ENCODE measurements at regions not wholly inside any gene's neighbourhood (a gene's known extent, or its start where the extent isn't known, plus 50 kb on each side); places are given as distances from the start of the nearest gene placed in this dataset.

GRCh38 chr3:162147996-162148395, 651.4 kb downstream of the OTOL1 start:
- H3K4me2 ChIP-seq (replicated peaks; ENCODE audit: extremely low read depth, low read length, poor library complexity, severe bottlenecking) = no peak overlapping the region
- no peak overlapping the region for H3K9ac ChIP-seq (ENCODE audit: insufficient read depth, low read length, poor library complexity, severe bottlenecking)
- no peak overlapping the region for H2AFZ ChIP-seq (ENCODE audit: insufficient read depth, low read depth, low read length, poor library complexity, severe bottlenecking)
- H3K36me3 Mint-ChIP-seq = no peaks in the 10 kb centered on the region
- H3K27ac Mint-ChIP-seq = no peak overlapping the region
- H3K4me3 ChIP-seq (replicated peaks in 1 of 3; ENCODE audit: low read depth in 2 of 3, low read length in 3 of 3) = no peak overlapping the region
- H3K9me3 Mint-ChIP-seq = peaks cover 0 to 3% (median 0%) of the 10 kb centered on the region in 7 donors
- no peaks in the 10 kb centered on the region for H3K79me2 ChIP-seq (ENCODE audit: insufficient read depth, low read length)
- no peaks in the 10 kb centered on the region for H3K9me3 ChIP-seq (replicated peaks in 1 of 2; ENCODE audit: control insufficient read depth in 1 of 2, insufficient read depth in 1 of 2, low read length in 2 of 2)
- intact Hi-C loops (cut with micrococcal nuclease) = no loop called here
- H3K27me3 ChIP-seq (ENCODE audit: control insufficient read depth in 2 of 2, insufficient read depth in 2 of 2, low read length in 2 of 2) = no peaks in the 10 kb centered on the region
- no peak overlapping the region for H3K27ac ChIP-seq (ENCODE audit: low read depth in 1 of 2, low read length in 2 of 2)
- no peaks in the 10 kb centered on the region for H3K36me3 ChIP-seq (replicated peaks in 1 of 2; ENCODE audit: control insufficient read depth in 1 of 2, insufficient read depth in 2 of 2, low read length in 2 of 2)
- no peak for TF ChIP-seq CTCF (IDR thresholded peaks at IDR 0.05)
- no peak for DNase-seq
- no peaks in the 10 kb centered on the region for H3K27me3 Mint-ChIP-seq (ENCODE audit: low read depth in 3 of 3)
- WGBS (ENCODE audit: insufficient coverage) = no CpG with 5 or more reads among the region's 1 CpG
- no peaks in the 10 kb centered on the region for H4K20me1 ChIP-seq (ENCODE audit: insufficient read depth, low read length)
- H3K4me1 Mint-ChIP-seq = no peaks in the 10 kb centered on the region
- no peak overlapping the region for H3K4me3 Mint-ChIP-seq
- no peaks in the 10 kb centered on the region for H3K4me1 ChIP-seq (ENCODE audit: control insufficient read depth in 1 of 2, insufficient read depth in 2 of 2, low read length in 2 of 2)

GRCh38 chr3:162150790-162151189, 654.2 kb downstream of the OTOL1 start:
- no peaks in the 10 kb centered on the region for H3K27me3 Mint-ChIP-seq (ENCODE audit: low read depth in 3 of 3)

More at GRCh38 chr3:162150790-162151189, 654.2 kb downstream of the OTOL1 start:
- H3K9me3 Mint-ChIP-seq = no peaks in the 10 kb centered on the region
- intact Hi-C loops (cut with micrococcal nuclease) = no loop called here
- H3K4me1 Mint-ChIP-seq = no peaks in the 10 kb centered on the region
- H3K27ac Mint-ChIP-seq = no peak overlapping the region
- no peaks in the 10 kb centered on the region for H3K9me3 ChIP-seq (replicated peaks in 1 of 2; ENCODE audit: control insufficient read depth in 1 of 2, insufficient read depth in 1 of 2, low read length in 2 of 2)
- TF ChIP-seq CTCF (IDR thresholded peaks at IDR 0.05) = no peak
- H3K27me3 ChIP-seq (ENCODE audit: control insufficient read depth in 2 of 2, insufficient read depth in 2 of 2, low read length in 2 of 2) = no peaks in the 10 kb centered on the region
- no peak overlapping the region for H2AFZ ChIP-seq (ENCODE audit: insufficient read depth, low read depth, low read length, poor library complexity, severe bottlenecking)
- no peaks in the 10 kb centered on the region for H4K20me1 ChIP-seq (ENCODE audit: insufficient read depth, low read length)
- no peaks in the 10 kb centered on the region for H3K79me2 ChIP-seq (ENCODE audit: insufficient read depth, low read length)
- no peak overlapping the region for H3K4me3 Mint-ChIP-seq
- H3K9ac ChIP-seq (ENCODE audit: insufficient read depth, low read length, poor library complexity, severe bottlenecking) = no peak overlapping the region
- no peaks in the 10 kb centered on the region for H3K4me1 ChIP-seq (ENCODE audit: control insufficient read depth in 1 of 2, insufficient read depth in 2 of 2, low read length in 2 of 2)
- no peaks in the 10 kb centered on the region for H3K36me3 ChIP-seq (replicated peaks in 1 of 2; ENCODE audit: control insufficient read depth in 1 of 2, insufficient read depth in 2 of 2, low read length in 2 of 2)
- H3K27ac ChIP-seq (ENCODE audit: low read depth in 1 of 2, low read length in 2 of 2) = no peak overlapping the region
- no peak overlapping the region for H3K4me3 ChIP-seq (replicated peaks in 1 of 3; ENCODE audit: low read depth in 2 of 3, low read length in 3 of 3)
- DNase-seq = no peak
- no peak overlapping the region for H3K4me2 ChIP-seq (replicated peaks; ENCODE audit: extremely low read depth, low read length, poor library complexity, severe bottlenecking)
- no peaks in the 10 kb centered on the region for H3K36me3 Mint-ChIP-seq

All from CD14-positive monocyte (primary cell).